IMR-90 (cell line): ENCODE measurements at regions not wholly inside any gene's neighbourhood (a gene's known extent, or its start where the extent isn't known, plus 50 kb on each side); places are given as distances from the start of the nearest gene placed in this dataset.

Experiments
- ATAC-seq: fragments of 200-7000 bp; cut with Tn5 transposase; 2 replicates; pipeline ENCODE4 v1.9.1; 2020; ENCODE audit warnings: low read depth, mild to moderate bottlenecking, moderate library complexity
- BruUV-seq: library from RNA; stranded (reverse); fragments of 400-500 nt; replicated peaks from 2 replicates; lab custom pipeline; 2021; lab: Mats Ljungman, UMichigan
- CTCF ChIA-PET: fragments of 300-600 bp; formaldehyde crosslinking; extraction: SDS; loops from one replicate; lab custom pipeline; 2021; ENCODE audit warnings: antibody characterized with exemption; lab: Yijun Ruan, JAX
- POLR2A ChIA-PET: fragments of 300-600 bp; sonication (Branson Sonifier 250); formaldehyde crosslinking; loops from one replicate; lab custom pipeline; 2022; ENCODE audit warnings: antibody characterized with exemption; ENCODE audit not compliant: unreplicated experiment; lab: Charles Lee
- DNase-seq: peaks from one replicate; pipeline ENCODE4 v3.0.0; 2013
- H2AFZ ChIP-seq: replicated peaks from 2 replicates; pipeline ENCODE3; 2013; ENCODE audit warnings: low read length, mild to moderate bottlenecking; ENCODE audit not compliant: poor library complexity
- H2AK5ac ChIP-seq: 2 replicates; pipeline ENCODE4 v1.6.1; 2013; ENCODE audit warnings: low read depth, low read length, inconsistent platforms
- H2AK9ac ChIP-seq: replicated peaks from 2 replicates; pipeline ENCODE3; 2013; ENCODE audit warnings: mild to moderate bottlenecking, low read depth, low read length, moderate library complexity; ENCODE audit not compliant: poor library complexity
- H2BK120ac ChIP-seq: 2 replicates; pipeline ENCODE4 v1.6.1; 2013; ENCODE audit warnings: low read depth, low read length, inconsistent platforms
- H2BK15ac ChIP-seq: 3 replicates; pipeline ENCODE4 v1.6.1; 2013; ENCODE audit warnings: low read depth, low read length, inconsistent platforms
- H2BK20ac ChIP-seq: 2 replicates; pipeline ENCODE4 v1.6.1; 2013; ENCODE audit warnings: low read depth, mild to moderate bottlenecking, inconsistent platforms, low read length, moderate library complexity
- H2BK5ac ChIP-seq: 2 replicates; pipeline ENCODE4 v1.6.1; 2013; ENCODE audit warnings: mild to moderate bottlenecking, low read depth, low read length, inconsistent platforms; ENCODE audit not compliant: poor library complexity, severe bottlenecking
- H3K14ac ChIP-seq: replicated peaks from 2 replicates; pipeline ENCODE4 v1.6.1; 2013; ENCODE audit warnings: low read depth, low read length, inconsistent platforms
- H3K18ac ChIP-seq: 2 replicates; pipeline ENCODE4 v1.6.1; 2013; ENCODE audit warnings: low read depth, low read length, control low read depth
- H3K23ac ChIP-seq: 2 replicates; pipeline ENCODE4 v1.6.1; 2013; ENCODE audit warnings: low read depth, low read length, inconsistent platforms
- H3K27ac ChIP-seq: 2 replicates; pipeline ENCODE4 v1.5.1; 2013; ENCODE audit warnings: mild to moderate bottlenecking, control low read depth, low read length; ENCODE audit not compliant: insufficient read depth
- H3K27me3 ChIP-seq: 2 replicates; pipeline ENCODE4 v1.6.1; 2013; ENCODE audit warnings: low read length; ENCODE audit not compliant: control insufficient read depth, insufficient read depth
- H3K36me3 ChIP-seq: 2 replicates; pipeline ENCODE4 v1.6.1; 2013; ENCODE audit warnings: low read length, mixed read lengths; ENCODE audit not compliant: control insufficient read depth, insufficient read depth
- H3K4ac ChIP-seq: 2 replicates; pipeline ENCODE4 v1.6.1; 2013; ENCODE audit warnings: low read depth, low read length, inconsistent platforms
- H3K4me1 ChIP-seq: 2 replicates; pipeline ENCODE4 v1.6.1; 2013; ENCODE audit warnings: low read length, mixed read lengths; ENCODE audit not compliant: control insufficient read depth, insufficient read depth
- H3K4me2 ChIP-seq: 2 replicates; pipeline ENCODE4 v1.6.1; 2013; ENCODE audit warnings: low read depth, mild to moderate bottlenecking, control low read depth, low read length, moderate library complexity
- H3K4me3 ChIP-seq: 2 replicates; pipeline ENCODE4 v1.5.1; 2013; ENCODE audit warnings: low read depth, mild to moderate bottlenecking, control low read depth, low read length, moderate library complexity; ENCODE audit not compliant: insufficient read depth
- H3K56ac ChIP-seq: 2 replicates; pipeline ENCODE4 v1.6.1; 2013; ENCODE audit warnings: low read length, inconsistent platforms; ENCODE audit not compliant: insufficient read depth; ENCODE audit errors: extremely low read depth
- H3K79me1 ChIP-seq, 2 experiments: 2 replicates each; pipeline ENCODE4 v1.6.1; 2013; ENCODE audit warnings: low read length in 2 of 2, inconsistent platforms in 1 of 2, low read depth in 1 of 2
- H3K9ac ChIP-seq: 2 replicates; pipeline ENCODE4 v1.6.1; 2013; ENCODE audit warnings: low read depth, low read length, control low read depth
- H3K9me1 ChIP-seq: 2 replicates; pipeline ENCODE4 v1.6.1; 2013; ENCODE audit warnings: low read length, inconsistent platforms; ENCODE audit not compliant: insufficient read depth
- H3K9me3 ChIP-seq: 2 replicates; pipeline ENCODE4 v1.6.1; 2013; ENCODE audit warnings: low read length; ENCODE audit not compliant: control insufficient read depth, insufficient read depth
- H4K20me1 ChIP-seq: 2 replicates; pipeline ENCODE4 v1.6.1; 2013; ENCODE audit warnings: low read length, inconsistent platforms; ENCODE audit not compliant: insufficient read depth
- H4K5ac ChIP-seq: 2 replicates; pipeline ENCODE4 v1.6.1; 2013; ENCODE audit warnings: mild to moderate bottlenecking, low read depth, low read length, control low read depth
- H4K8ac ChIP-seq, 2 experiments: 2 replicates each; pipeline ENCODE4 v1.6.1; 2013; ENCODE audit warnings: low read depth in 2 of 2, low read length in 2 of 2, control low read depth in 1 of 2, inconsistent platforms in 1 of 2
- H4K91ac ChIP-seq: 2 replicates; pipeline ENCODE4 v1.6.1; 2013; ENCODE audit warnings: low read depth, low read length, inconsistent platforms; ENCODE audit not compliant: insufficient read depth
- CEBPB ChIP-seq: IDR thresholded peaks from 2 replicates; pipeline ENCODE4 v1.6.1; 2012; ENCODE audit warnings: low read depth, low read length, improper control_type of control experiment
- MAFK ChIP-seq: IDR thresholded peaks from 2 replicates; pipeline ENCODE4 v1.6.1; 2012; ENCODE audit warnings: low read depth, low read length, improper control_type of control experiment
- MXI1 ChIP-seq: IDR thresholded peaks from 2 replicates; pipeline ENCODE4 v1.6.1; 2012; ENCODE audit warnings: low read depth, mild to moderate bottlenecking, low read length, moderate library complexity, borderline replicate concordance
- POLR2A ChIP-seq: IDR thresholded peaks from 2 replicates; pipeline ENCODE4 v1.6.1; 2012; ENCODE audit warnings: mild to moderate bottlenecking, low read depth, low read length
- RAD21 ChIP-seq: IDR thresholded peaks from 2 replicates; pipeline ENCODE4 v1.6.1; 2012; ENCODE audit warnings: low read length, improper control_type of control experiment
- RCOR1 ChIP-seq: IDR thresholded peaks from 2 replicates; pipeline ENCODE4 v1.6.1; 2012; ENCODE audit warnings: mild to moderate bottlenecking, low read length, improper control_type of control experiment; ENCODE audit not compliant: insufficient replicate concordance
- RFX5 ChIP-seq: IDR thresholded peaks from 2 replicates; pipeline ENCODE4 v1.8.0; 2012; ENCODE audit warnings: low read depth, mild to moderate bottlenecking, low read length, moderate library complexity
- SMC3 ChIP-seq: fragments of 150-350 bp; IDR thresholded peaks from 2 replicates; pipeline ENCODE4 v1.6.1; 2016; ENCODE audit warnings: low read depth, mild to moderate bottlenecking, antibody characterized with exemption, low read length, moderate library complexity
- WGBS, 2 experiments: methylation state at CpG; one replicate each; pipeline versions ENCODE4 v1.1.5 to v1.1.7; 2013; ENCODE audit warnings: missing lambda C conversion rate in 2 of 2; ENCODE audit not compliant: insufficient read length in 1 of 2; ENCODE audit errors: extremely low coverage in 2 of 2; 5-methylcytosine and 5-hydroxymethylcytosine counted together
- dilution Hi-C: fragments of 300-500 bp; cut with HindIII; formaldehyde crosslinking; loops from one replicate; pipeline ENCODE4 v1.14.3; 2018; ENCODE audit warnings: low sequenced_read_pairs; ENCODE audit not compliant: unreplicated experiment
- in situ Hi-C: fragments of 300-500 bp; cut with MboI; formaldehyde crosslinking; loops from 3 replicates; pipeline ENCODE4 v1.14.3; 2019; ENCODE audit warnings: low sequenced_read_pairs, inconsistent platforms, mixed read lengths
- intact Hi-C: fragments of 100-400 bp; cut with micrococcal nuclease; formaldehyde crosslinking; loops from 2 replicates; pipeline ENCODE4 v1.10.0; 2022
- TF ChIP-seq, protein P1 (sequence below): conservative IDR thresholded peaks from 2 replicates; pipeline ENCODE4 v1.5.1; 2012; ENCODE audit warnings: mild to moderate bottlenecking, low read depth, low read length, improper control_type of control experiment
- TF ChIP-seq, protein P2 (sequence below): fragments of 150-350 bp; IDR thresholded peaks from 2 replicates; pipeline ENCODE4 v1.6.1; 2017; ENCODE audit warnings: mild to moderate bottlenecking, antibody characterized with exemption, low read length, low read depth

DNA sequence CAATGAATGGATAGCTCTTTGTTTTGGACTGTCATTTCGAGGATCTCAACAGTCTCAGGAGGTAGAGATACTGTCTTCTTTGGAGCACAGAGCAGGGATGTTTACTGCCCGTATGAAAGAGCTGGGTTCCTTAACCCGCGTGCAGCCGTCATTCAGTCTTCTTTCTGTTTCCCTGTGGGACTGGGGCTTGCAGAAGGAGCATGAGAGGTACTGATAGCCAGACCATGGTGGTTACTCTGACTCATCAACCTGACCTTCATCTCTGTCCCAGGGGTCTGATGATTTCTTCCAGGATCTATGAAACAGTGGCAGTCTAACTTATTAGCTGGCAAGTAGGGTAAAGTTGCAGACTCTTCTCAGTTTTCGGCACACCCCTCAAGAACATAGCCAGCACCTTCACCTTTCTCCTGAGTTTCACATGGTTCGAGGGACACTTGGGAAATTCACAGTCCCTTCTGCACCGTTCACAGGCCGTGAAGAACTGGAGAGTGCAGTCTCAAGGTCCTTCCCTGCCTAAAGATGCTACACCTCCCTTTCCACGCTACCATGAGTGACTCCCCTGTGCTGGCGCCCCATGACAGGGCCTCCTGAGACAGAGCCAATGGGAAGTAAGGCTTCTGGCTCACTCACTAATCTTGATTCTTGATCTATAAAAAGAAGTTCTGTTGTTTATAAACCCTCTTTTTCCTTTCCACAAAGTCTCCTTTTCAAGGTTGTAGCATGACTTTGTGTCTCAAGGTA is 226.2 kb downstream of the MC4R start:
- Histone ChIP-seq H4K5ac (no peak overlapping the region), H3K27ac (no peak overlapping the region), H4K8ac (no peak overlapping the region), H3K4me3 (no peak overlapping the region), H3K56ac (no peak overlapping the region), H2BK5ac (no peak overlapping the region), H4K20me1 (no peaks in the 10 kb centered on the region), H3K9me3 (no peaks in the 10 kb centered on the region), H3K23ac (no peak overlapping the region), H2BK120ac (no peak overlapping the region), H2AFZ (no peak overlapping the region), H3K4ac (no peak overlapping the region), H3K9ac (no peak overlapping the region), H2BK20ac (no peak overlapping the region), H3K36me3 (no peaks in the 10 kb centered on the region), H3K4me2 (no peak overlapping the region), H4K91ac (no peak overlapping the region), H2AK9ac (no peak overlapping the region), H2BK15ac (no peak overlapping the region), H3K27me3 (no peaks in the 10 kb centered on the region), H3K18ac (no peak overlapping the region), H3K14ac (no peak overlapping the region), H2AK5ac (no peak overlapping the region), H3K79me1 (no peaks in the 10 kb centered on the region), H3K9me1 (no peaks in the 10 kb centered on the region), H3K4me1 (no peaks in the 10 kb centered on the region)
- BruUV-seq: no TSS peak
- TF ChIP-seq SMC3: no peak
- no peak for TF ChIP-seq CEBPB
- no peak for TF ChIP-seq MAFK
- TF ChIP-seq, protein P1, sequence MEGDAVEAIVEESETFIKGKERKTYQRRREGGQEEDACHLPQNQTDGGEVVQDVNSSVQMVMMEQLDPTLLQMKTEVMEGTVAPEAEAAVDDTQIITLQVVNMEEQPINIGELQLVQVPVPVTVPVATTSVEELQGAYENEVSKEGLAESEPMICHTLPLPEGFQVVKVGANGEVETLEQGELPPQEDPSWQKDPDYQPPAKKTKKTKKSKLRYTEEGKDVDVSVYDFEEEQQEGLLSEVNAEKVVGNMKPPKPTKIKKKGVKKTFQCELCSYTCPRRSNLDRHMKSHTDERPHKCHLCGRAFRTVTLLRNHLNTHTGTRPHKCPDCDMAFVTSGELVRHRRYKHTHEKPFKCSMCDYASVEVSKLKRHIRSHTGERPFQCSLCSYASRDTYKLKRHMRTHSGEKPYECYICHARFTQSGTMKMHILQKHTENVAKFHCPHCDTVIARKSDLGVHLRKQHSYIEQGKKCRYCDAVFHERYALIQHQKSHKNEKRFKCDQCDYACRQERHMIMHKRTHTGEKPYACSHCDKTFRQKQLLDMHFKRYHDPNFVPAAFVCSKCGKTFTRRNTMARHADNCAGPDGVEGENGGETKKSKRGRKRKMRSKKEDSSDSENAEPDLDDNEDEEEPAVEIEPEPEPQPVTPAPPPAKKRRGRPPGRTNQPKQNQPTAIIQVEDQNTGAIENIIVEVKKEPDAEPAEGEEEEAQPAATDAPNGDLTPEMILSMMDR: no peak
- TF ChIP-seq, protein P2, sequence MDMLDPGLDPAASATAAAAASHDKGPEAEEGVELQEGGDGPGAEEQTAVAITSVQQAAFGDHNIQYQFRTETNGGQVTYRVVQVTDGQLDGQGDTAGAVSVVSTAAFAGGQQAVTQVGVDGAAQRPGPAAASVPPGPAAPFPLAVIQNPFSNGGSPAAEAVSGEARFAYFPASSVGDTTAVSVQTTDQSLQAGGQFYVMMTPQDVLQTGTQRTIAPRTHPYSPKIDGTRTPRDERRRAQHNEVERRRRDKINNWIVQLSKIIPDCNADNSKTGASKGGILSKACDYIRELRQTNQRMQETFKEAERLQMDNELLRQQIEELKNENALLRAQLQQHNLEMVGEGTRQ: no peak
- no peak for TF ChIP-seq MXI1
- TF ChIP-seq RAD21: no peak
- TF ChIP-seq RCOR1: no peak
- TF ChIP-seq RFX5: no peak
- TF ChIP-seq POLR2A: no peak
- ChIA-PET CTCF (interaction anchor here (0.7 kb wide), 1 partner anchor 26 kb away, joined by 3 read pairs; no protein-coding TSS in a partner anchor), POLR2A (no interaction called here)
- in situ Hi-C loops (no loop called here), intact Hi-C loops (no loop called here), dilution Hi-C loops (no loop called here)
- no peak for DNase-seq
- ATAC-seq: no peak
- WGBS, 2 experiments: 83% methylated on average over 2 of the region's 11 CpGs; no CpG with 5 or more reads in 1 of the 2 experiments
